Esophagus squamous epithelium (tissue), 4 donors: ENCODE measurements at regions not wholly inside any gene's neighbourhood (a gene's known extent, or its start where the extent isn't known, plus 50 kb on each side); places are given as distances from the start of the nearest gene placed in this dataset.

ENCODE experiments used
- POLR2A ChIP-seq, 4 donors: fragments of 450-650 bp; IDR thresholded peaks; one replicate each; pipeline ENCODE4 v1.6.1; 2017; ENCODE audit warnings: antibody characterized with exemption in 4 of 4, mild to moderate bottlenecking in 4 of 4, moderate library complexity in 3 of 4
- TF ChIP-seq, protein P1 (sequence below), 6 experiments: fragments of 450-650 bp in 4 of 6; fragments of 200-600 bp in 2 of 6; sonication (generic) in 2 of 6; IDR thresholded peaks; one replicate each; pipeline ENCODE4 v1.5.1; 2016 to 2019; ENCODE audit warnings: antibody characterized with exemption in 6 of 6, mild to moderate bottlenecking in 4 of 6, moderate library complexity in 4 of 6

DNA sequence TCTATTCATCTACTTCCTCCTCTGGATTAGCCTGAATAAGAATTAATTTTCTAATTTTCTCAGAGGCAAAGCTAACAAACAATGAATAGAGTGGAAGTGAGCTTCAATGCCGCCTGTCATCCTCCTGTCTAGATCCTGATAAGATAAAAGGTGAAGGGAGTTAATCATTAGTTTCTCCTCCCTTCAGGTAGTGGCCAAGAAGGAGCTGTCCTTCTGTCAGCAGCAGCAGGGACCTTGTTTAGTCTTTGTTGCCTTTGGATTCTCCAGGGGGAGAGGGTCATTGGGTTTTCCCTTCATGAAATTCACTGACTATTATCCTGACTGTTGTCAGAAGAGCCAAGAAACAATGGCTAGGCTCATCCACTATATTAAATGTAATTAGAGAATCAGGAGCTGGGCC, 420.2 kb upstream of the GOT2 start:
- TF ChIP-seq POLR2A (IDR thresholded peaks at IDR 0.05): no peak
- TF ChIP-seq, protein P1, sequence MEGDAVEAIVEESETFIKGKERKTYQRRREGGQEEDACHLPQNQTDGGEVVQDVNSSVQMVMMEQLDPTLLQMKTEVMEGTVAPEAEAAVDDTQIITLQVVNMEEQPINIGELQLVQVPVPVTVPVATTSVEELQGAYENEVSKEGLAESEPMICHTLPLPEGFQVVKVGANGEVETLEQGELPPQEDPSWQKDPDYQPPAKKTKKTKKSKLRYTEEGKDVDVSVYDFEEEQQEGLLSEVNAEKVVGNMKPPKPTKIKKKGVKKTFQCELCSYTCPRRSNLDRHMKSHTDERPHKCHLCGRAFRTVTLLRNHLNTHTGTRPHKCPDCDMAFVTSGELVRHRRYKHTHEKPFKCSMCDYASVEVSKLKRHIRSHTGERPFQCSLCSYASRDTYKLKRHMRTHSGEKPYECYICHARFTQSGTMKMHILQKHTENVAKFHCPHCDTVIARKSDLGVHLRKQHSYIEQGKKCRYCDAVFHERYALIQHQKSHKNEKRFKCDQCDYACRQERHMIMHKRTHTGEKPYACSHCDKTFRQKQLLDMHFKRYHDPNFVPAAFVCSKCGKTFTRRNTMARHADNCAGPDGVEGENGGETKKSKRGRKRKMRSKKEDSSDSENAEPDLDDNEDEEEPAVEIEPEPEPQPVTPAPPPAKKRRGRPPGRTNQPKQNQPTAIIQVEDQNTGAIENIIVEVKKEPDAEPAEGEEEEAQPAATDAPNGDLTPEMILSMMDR (IDR thresholded peaks at IDR 0.05): no peak
